HAP-1 (cell line): ENCODE measurements at regions not wholly inside any gene's neighbourhood (a gene's known extent, or its start where the extent isn't known, plus 50 kb on each side); places are given as distances from the start of the nearest gene placed in this dataset.
"Not testable (repeated sequence)": the region's sequence is repeated elsewhere in the genome, so short reads cannot be mapped to it uniquely, and the experiment has no call there.

Experiments
- DNase-seq, 2 experiments: peaks; one replicate each; pipeline ENCODE4 v3.0.0-alpha.2; 2016 to 2020; ENCODE audit warnings: low spot score in 2 of 2
- H3K27me3 ChIP-seq: fragments of 250-450 bp; sonication (Bioruptor Pico); 2 replicates; pipeline ENCODE4 v1.5.1; 2020; ENCODE audit warnings: low read depth, mild to moderate bottlenecking, moderate library complexity
- H3K36me3 ChIP-seq: fragments of 250-450 bp; sonication (Bioruptor Pico); replicated peaks from 2 replicates; pipeline ENCODE4 v1.5.1; 2020; ENCODE audit warnings: mild to moderate bottlenecking
- H3K4me1 ChIP-seq: fragments of 250-450 bp; sonication (Bioruptor Pico); 2 replicates; pipeline ENCODE4 v1.5.1; 2020; ENCODE audit warnings: mild to moderate bottlenecking
- H3K4me3 ChIP-seq: fragments of 250-450 bp; sonication (Bioruptor Pico); 2 replicates; pipeline ENCODE4 v1.5.1; 2020; ENCODE audit warnings: mild to moderate bottlenecking, moderate library complexity
- H3K9me3 ChIP-seq: fragments of 250-450 bp; sonication (Bioruptor Pico); 2 replicates; pipeline ENCODE4 v1.5.1; 2020; ENCODE audit warnings: mild to moderate bottlenecking, moderate library complexity
- in situ Hi-C: fragments of 300-500 bp; cut with MboI; formaldehyde crosslinking; loops from 3 replicates; pipeline ENCODE4 v1.14.3; 2020; ENCODE audit warnings: low sequenced_read_pairs, inconsistent platforms, mixed read lengths

GRCh38 chr3:84245789-84246188 lies 713.0 kb upstream of the CADM2 start:
- in situ Hi-C loops, result no loop called here
- no peaks in the 10 kb centered on the region for H3K27me3 ChIP-seq
- DNase-seq, result no peak
- no peaks in the 10 kb centered on the region for H3K9me3 ChIP-seq
- no peaks in the 10 kb centered on the region for H3K36me3 ChIP-seq
- H3K4me3 ChIP-seq, result no peak overlapping the region
- no peaks in the 10 kb centered on the region for H3K4me1 ChIP-seq

DNA sequence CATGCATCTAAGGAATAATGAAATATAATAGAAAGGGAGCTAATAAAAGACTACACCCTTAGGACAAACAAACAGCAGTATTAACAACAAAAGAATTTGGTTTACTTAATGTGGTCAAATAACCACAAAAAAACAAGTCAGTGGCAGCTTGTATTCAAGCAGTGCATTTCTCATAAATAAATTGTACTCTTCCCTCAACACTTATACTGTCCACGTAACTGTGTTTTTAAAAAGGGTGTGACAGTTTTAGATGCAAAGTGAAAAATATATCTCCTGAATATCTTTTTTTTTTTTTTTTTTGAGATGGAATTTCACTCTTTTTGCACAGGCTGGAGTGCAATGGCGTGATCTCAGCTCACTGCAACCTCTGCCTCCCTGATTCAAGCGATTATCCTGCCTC lies 698.2 kb upstream of the CADM2 start:
- Histone ChIP-seq H3K9me3 (no peaks in the 10 kb centered on the region), H3K4me1 (no peaks in the 10 kb centered on the region), H3K36me3 (no peaks in the 10 kb centered on the region), H3K4me3 (no peak overlapping the region), H3K27me3 (no peaks in the 10 kb centered on the region)
- no peak for DNase-seq
- in situ Hi-C loops, result no loop called here

GRCh38 chr3:84265768-84266167 lies 693.0 kb upstream of the CADM2 start:
- in situ Hi-C loops, result no loop called here
- no peaks in the 10 kb centered on the region for H3K36me3 ChIP-seq
- DNase-seq, result no peak

DNA sequence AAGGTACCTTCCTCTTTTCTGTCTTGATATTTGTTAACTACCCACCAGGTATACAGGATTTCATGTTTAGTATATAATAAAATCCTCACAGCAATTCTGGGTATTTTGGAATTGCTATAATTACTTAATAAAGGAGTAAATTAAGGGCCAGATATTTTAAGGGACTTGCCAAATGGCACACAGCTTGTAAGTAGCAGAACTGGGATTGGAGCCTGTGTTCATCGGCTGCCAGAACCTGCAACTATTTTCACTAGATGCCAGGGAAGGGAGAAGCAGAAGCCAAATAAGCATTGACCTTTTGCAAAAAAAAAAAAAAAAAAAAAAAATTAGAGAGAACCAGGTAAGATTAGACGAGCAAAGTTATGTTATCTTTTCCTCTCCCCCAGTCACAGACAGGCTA lies 683.3 kb upstream of the CADM2 start:
- no peak for DNase-seq
- Histone ChIP-seq H3K36me3 (no peaks in the 10 kb centered on the region), H3K4me1 (no peaks in the 10 kb centered on the region), H3K27me3 (no peaks in the 10 kb centered on the region), H3K4me3 (no peak overlapping the region), H3K9me3 (no peaks in the 10 kb centered on the region)
- in situ Hi-C loops, result no loop called here

More at GRCh38 chr3:84265768-84266167, 693.0 kb upstream of the CADM2 start:
- H3K27me3 ChIP-seq, result no peaks in the 10 kb centered on the region
- H3K9me3 ChIP-seq, result no peaks in the 10 kb centered on the region
- no peaks in the 10 kb centered on the region for H3K4me1 ChIP-seq
- no peak overlapping the region for H3K4me3 ChIP-seq

DNA sequence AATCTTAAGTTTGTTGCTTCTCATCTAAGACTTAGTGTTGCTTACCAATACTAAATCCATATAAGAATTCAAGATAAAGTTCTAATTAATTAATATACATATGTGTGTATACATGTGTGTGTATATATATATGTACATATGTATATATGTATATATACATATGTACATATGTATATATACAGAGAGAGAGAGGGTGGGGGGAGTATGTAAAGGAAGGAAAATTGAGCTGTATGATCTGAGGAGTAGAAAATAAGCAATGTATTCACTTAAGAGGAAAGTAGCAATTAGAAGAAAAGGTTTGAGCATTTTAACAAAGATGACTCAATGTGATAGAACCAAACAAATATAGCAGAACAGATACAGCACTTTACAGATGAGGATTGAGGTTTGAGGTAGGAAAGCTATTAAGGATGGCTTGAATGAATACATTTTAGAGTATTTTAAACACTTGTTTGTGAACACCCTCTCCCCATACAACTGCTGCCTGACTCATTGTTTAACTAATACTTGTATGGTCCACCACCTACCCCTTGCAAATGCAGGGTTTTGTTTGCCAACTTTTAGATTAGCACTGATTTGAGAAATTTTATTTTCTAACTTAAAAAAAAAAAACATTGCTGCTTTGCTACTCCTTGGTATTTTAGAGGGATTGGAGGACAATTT lies 681.1 kb upstream of the CADM2 start:
- no peaks in the 10 kb centered on the region for H3K27me3 ChIP-seq
- in situ Hi-C loops, result no loop called here
- H3K4me3 ChIP-seq, result no peak overlapping the region
- no peaks in the 10 kb centered on the region for H3K4me1 ChIP-seq
- no peaks in the 10 kb centered on the region for H3K9me3 ChIP-seq
- no peaks in the 10 kb centered on the region for H3K36me3 ChIP-seq
- no peak for DNase-seq

DNA sequence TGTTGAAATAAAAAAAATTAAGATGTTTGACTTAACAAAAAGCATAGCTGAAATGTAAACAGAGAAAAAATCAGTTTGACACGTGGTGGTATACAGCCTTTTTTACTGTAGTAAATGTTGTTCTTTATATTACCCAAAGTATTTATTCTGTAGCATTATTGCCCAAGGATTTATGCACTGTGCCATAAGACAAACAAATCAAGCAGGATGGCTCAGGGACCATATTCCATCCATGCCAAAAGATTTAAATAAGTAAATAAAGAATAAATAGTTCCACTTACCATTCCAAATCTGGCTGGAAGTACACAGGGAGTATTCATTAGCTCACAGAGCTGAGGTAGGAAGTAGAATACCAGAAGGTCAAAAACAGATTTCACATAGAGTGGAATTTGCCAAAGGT lies 666.7 kb upstream of the CADM2 start:
- in situ Hi-C loops, result no loop called here

GRCh38 chr3:84299329-84299728 lies 659.5 kb upstream of the CADM2 start:
- DNase-seq, result no peak
- in situ Hi-C loops, result no loop called here
- Histone ChIP-seq H3K9me3 (no peaks in the 10 kb centered on the region), H3K27me3 (no peaks in the 10 kb centered on the region), H3K4me3 (no peak overlapping the region), H3K4me1 (no peaks in the 10 kb centered on the region), H3K36me3 (no peaks in the 10 kb centered on the region)

More for the DNA sequence above, 666.7 kb upstream of the CADM2 start:
- H3K9me3 ChIP-seq, result no peaks in the 10 kb centered on the region
- no peak overlapping the region for H3K4me3 ChIP-seq
- no peaks in the 10 kb centered on the region for H3K4me1 ChIP-seq
- no peaks in the 10 kb centered on the region for H3K27me3 ChIP-seq
- no peaks in the 10 kb centered on the region for H3K36me3 ChIP-seq
- DNase-seq, result no peak

DNA sequence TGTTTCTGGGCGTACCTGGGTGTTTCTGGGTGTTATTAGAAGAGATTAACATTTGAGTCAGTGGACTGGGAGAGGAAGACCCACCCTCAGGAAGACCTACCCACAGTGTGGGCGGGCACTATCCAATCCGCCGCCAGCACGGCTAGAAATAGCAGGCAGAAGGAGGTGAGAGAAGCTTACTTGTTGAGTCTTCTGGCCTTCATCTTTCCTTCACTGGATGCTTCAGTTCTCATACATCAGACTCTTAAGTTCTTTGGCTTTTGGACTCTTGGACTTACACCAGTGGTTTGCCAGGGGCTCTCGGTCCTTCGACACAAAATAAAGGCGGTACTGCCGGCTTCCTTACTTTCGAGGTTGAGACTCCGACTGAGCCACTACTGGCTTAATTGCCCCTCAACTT lies 654.6 kb upstream of the CADM2 start:
- H3K4me1 ChIP-seq, result no peaks in the 10 kb centered on the region
- no peak for DNase-seq
- H3K36me3 ChIP-seq, result no peaks in the 10 kb centered on the region
- H3K9me3 ChIP-seq, result no peaks in the 10 kb centered on the region
- H3K27me3 ChIP-seq, result no peaks in the 10 kb centered on the region
- in situ Hi-C loops, result no loop called here
- H3K4me3 ChIP-seq, result no peak overlapping the region

DNA sequence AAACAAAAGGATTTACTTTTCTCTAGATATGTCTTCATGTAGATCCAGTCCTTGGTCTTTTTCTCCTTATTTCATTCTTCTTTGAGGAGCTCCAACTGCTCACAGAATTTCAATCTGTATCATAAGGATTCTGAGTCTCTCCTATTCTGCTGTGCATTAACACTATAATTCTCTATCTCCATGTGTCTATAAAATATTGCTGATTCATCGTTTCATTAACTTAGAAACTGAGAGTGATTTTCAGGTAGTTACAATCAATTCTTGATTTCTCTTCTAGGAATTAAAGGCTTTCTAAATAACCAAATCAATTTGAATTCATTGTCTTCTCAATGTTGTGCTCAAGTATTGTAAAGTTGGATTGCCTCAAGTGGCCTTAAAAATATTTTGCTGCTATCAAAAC lies 651.5 kb upstream of the CADM2 start:
- Histone ChIP-seq H3K4me3 (no peak overlapping the region), H3K36me3 (no peaks in the 10 kb centered on the region), H3K4me1 (no peaks in the 10 kb centered on the region), H3K9me3 (no peaks in the 10 kb centered on the region), H3K27me3 (no peaks in the 10 kb centered on the region)
- DNase-seq, result no peak
- in situ Hi-C loops, result no loop called here

DNA sequence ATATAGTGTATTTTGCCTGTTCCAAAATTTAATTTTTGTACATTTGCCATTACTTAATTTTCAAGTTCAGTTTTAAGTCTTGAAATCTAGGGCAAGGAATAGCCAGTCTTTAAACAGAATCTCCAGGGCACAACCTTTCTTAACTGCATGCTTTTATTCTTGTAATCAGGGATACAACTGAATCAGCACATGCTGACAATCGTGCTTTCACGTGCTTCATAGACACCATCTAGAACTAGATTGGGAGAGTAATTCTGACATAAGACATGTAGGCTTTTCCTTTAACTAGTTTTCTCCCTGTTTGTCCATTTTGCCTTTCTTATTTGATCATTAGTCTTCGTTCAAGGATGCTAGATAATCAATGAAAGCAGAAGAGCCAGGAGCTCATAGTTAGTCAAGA lies 650.4 kb upstream of the CADM2 start:
- Histone ChIP-seq H3K4me1 (no peaks in the 10 kb centered on the region), H3K27me3 (no peaks in the 10 kb centered on the region), H3K4me3 (no peak overlapping the region), H3K36me3 (no peaks in the 10 kb centered on the region), H3K9me3 (no peaks in the 10 kb centered on the region)
- in situ Hi-C loops, result no loop called here
- DNase-seq, result no peak

GRCh38 chr3:84318273-84318809 lies 640.4 kb upstream of the CADM2 start:
- Histone ChIP-seq H3K36me3 (no peaks in the 10 kb centered on the region), H3K4me3 (no peak overlapping the region), H3K27me3 (no peaks in the 10 kb centered on the region), H3K4me1 (no peaks in the 10 kb centered on the region), H3K9me3 (no peaks in the 10 kb centered on the region)
- in situ Hi-C loops, result no loop called here
- no peak for DNase-seq

DNA sequence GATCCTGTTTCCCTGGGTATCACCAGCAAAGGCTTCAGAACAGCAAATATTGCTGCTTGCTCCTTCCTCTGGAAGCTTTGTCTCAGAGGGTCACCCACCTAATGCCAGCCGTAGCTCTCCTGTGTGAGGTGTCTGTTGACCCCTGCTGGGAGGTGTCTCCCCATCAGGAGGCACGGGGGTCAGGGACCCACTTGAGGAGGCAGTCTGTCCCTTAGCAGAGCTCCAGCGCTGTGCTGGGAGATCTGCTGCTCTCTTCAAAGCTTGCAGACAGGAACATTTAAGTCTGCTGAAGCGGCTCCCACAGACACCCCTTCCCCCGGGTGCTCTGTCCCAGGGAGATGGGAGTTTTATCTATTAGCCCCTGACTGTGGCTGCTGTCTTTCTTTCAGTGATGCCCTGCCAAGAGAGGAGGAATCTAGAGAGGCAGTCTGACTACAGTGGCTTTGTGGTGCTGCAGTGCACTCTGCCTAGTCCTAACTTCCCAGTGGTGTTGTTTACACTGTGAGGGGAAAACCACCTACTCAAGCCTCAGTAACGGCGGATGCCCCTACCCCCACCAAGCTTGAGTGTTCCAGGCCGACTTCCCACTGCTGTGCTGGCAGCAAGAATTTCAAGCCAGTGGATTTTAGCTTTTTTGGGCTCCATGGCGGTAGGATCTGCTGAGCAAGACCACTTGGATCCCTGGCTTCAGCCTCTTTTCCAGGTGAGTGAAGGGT lies 593.1 kb upstream of the CADM2 start:
- H3K36me3 ChIP-seq, H3K4me1 ChIP-seq, DNase-seq, H3K4me3 ChIP-seq, H3K27me3 ChIP-seq, H3K9me3 ChIP-seq, in situ Hi-C loops: not testable (repeated sequence)
